ENCODE measurements at regions not wholly inside any gene's neighbourhood (a gene's known extent, or its start where the extent isn't known, plus 50 kb on each side); places are given as distances from the start of the nearest gene placed in this dataset.

- no peak for TF ChIP-seq EZH2phosphoT487 (IDR thresholded peaks at IDR 0.05; ENCODE audit: low read length)
- no peak for TF ChIP-seq EZH2 (optimal IDR thresholded peaks at IDR 0.05; ENCODE audit: low read depth, low read length)
- TF ChIP-seq, protein P1, sequence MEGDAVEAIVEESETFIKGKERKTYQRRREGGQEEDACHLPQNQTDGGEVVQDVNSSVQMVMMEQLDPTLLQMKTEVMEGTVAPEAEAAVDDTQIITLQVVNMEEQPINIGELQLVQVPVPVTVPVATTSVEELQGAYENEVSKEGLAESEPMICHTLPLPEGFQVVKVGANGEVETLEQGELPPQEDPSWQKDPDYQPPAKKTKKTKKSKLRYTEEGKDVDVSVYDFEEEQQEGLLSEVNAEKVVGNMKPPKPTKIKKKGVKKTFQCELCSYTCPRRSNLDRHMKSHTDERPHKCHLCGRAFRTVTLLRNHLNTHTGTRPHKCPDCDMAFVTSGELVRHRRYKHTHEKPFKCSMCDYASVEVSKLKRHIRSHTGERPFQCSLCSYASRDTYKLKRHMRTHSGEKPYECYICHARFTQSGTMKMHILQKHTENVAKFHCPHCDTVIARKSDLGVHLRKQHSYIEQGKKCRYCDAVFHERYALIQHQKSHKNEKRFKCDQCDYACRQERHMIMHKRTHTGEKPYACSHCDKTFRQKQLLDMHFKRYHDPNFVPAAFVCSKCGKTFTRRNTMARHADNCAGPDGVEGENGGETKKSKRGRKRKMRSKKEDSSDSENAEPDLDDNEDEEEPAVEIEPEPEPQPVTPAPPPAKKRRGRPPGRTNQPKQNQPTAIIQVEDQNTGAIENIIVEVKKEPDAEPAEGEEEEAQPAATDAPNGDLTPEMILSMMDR (IDR thresholded peaks at IDR 0.05; ENCODE audit: low read length) = no peak
Measured at GRCh38 chr6:145266432-145267075, 468.8 kb downstream of the EPM2A start.
